Effector memory CD8-positive, alpha-beta T cell (primary cell): ENCODE measurements at regions not wholly inside any gene's neighbourhood (a gene's known extent, or its start where the extent isn't known, plus 50 kb on each side); places are given as distances from the start of the nearest gene placed in this dataset.

Experiments
- ATAC-seq: fragments of 150-1000 bp; cut with Tn5 transposase; replicated peaks from 2 replicates; pipeline ENCODE4 v1.10.0; 2021; ENCODE audit warnings: mild to moderate bottlenecking, moderate library complexity
- DNase-seq, 3 experiments: peaks; one replicate each; pipeline ENCODE4 v3.0.0; 2021
- H3K27ac Mint-ChIP-seq, 2 donors: one replicate each; pipeline ENCODE4 v1.8.0; 2022; ENCODE audit warnings: mild to moderate bottlenecking in 2 of 2, mixed read lengths in 2 of 2, moderate library complexity in 2 of 2
- H3K27me3 Mint-ChIP-seq, 2 donors: one replicate each; pipeline ENCODE4 v1.8.0; 2022; ENCODE audit warnings: mixed read lengths in 2 of 2
- H3K36me3 Mint-ChIP-seq: one replicate; pipeline ENCODE4 v1.8.0; 2022; ENCODE audit warnings: mild to moderate bottlenecking, moderate library complexity, mixed read lengths; ENCODE audit not compliant: insufficient read depth
- H3K4me1 Mint-ChIP-seq, 2 donors: one replicate each; pipeline ENCODE4 v1.8.0; 2022; ENCODE audit warnings: low read depth in 2 of 2, mixed read lengths in 2 of 2
- H3K4me3 Mint-ChIP-seq, 2 donors: one replicate each; pipeline ENCODE4 v1.8.0; 2022; ENCODE audit warnings: mild to moderate bottlenecking in 2 of 2, mixed read lengths in 2 of 2, moderate library complexity in 2 of 2
- H3K9me3 Mint-ChIP-seq, 2 donors: one replicate each; pipeline ENCODE4 v1.8.0; 2022; ENCODE audit warnings: mixed read lengths in 2 of 2

DNA sequence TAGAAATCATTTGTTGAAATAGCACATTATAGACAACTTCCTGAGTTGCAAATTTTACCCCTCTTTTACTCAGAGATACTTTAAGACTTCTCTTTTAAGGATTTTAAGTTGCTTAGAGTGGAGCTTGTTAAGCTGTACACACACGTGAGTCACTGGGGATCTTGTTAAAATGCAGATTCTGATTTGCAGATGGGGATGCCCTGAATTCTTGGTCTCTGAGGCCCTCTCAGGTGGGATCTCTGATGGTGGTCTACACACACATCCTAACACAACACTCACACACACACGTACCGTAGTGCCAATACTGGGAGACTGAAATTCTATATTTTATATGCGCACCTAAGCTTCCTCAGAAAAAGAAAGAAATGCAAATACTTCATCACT, 788.3 kb downstream of the UQCRFS1 start:
- Mint-ChIP-seq H3K27ac (no peak overlapping the region), H3K9me3 (no peaks in the 10 kb centered on the region), H3K4me1 (peaks cover 0 to 3% of the 10 kb centered on the region in 2 donors), H3K27me3 (peaks cover 8 to 9% of the 10 kb centered on the region in 2 donors), H3K4me3 (no peak overlapping the region), H3K36me3 (no peaks in the 10 kb centered on the region)
- DNase-seq (no peak), ATAC-seq (no peak)

- Mint-ChIP-seq H3K27me3 (peaks cover 8 to 9% of the 10 kb centered on the region in 2 donors), H3K36me3 (no peaks in the 10 kb centered on the region), H3K27ac (no peak overlapping the region), H3K9me3 (no peaks in the 10 kb centered on the region), H3K4me3 (no peak overlapping the region), H3K4me1 (peaks cover 0 to 3% of the 10 kb centered on the region in 2 donors)
- ATAC-seq: no peak
- DNase-seq: no peak
Measured at GRCh38 chr19:28424077-28424476, 788.9 kb downstream of the UQCRFS1 start.

DNA sequence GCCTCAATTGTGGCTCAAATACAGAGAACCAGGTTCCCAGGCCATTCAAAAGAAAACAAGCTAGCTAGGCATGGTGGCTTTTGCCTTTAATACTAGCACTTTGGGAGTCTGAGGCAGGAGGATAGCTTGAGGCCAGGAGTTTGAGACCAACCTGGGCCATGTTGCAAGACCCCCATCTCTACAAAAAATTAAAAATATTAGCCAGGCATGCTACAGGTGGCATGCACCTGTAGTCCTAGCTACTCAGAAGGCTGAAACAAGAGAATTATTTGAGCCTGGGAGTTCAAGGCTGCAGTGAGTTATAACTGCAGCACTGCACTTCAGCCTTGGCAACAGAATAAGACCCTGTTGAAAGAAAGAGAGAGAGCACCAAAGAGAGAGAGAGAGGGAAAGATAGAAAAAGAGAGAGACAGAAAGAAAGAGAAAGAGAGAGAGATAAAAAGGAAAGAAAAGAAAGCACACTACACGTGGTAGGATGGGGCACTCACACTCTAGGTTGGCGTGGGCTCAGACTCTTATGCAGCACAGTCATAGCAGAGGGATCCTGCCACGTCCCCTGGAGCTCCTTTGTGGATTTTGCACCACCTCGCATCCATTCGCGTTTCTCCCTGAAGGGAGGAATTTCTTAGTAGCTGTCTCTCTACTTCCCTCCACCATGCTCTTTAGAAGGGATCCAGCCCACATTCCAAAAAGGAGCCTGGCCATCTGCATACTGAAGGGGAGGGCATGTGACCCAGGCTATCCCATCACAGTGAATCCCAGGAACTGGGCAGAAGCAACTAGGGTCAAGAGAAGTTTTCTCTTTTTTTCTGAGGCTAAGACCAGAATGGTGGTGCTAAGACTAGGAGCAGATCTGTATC, 789.9 kb downstream of the UQCRFS1 start:
- no peak overlapping the region for H3K27ac Mint-ChIP-seq
- peaks cover 8 to 9% of the 10 kb centered on the region in 2 donors for H3K27me3 Mint-ChIP-seq
- no peaks in the 10 kb centered on the region for H3K9me3 Mint-ChIP-seq
- H3K4me1 Mint-ChIP-seq: peaks cover 0 to 3% of the 10 kb centered on the region in 2 donors
- DNase-seq: no peak
- no peak overlapping the region for H3K4me3 Mint-ChIP-seq
- ATAC-seq: no peak
- no peaks in the 10 kb centered on the region for H3K36me3 Mint-ChIP-seq

GRCh38 chr19:28422046-28422445, 790.9 kb downstream of the UQCRFS1 start:
- Mint-ChIP-seq H3K36me3 (no peaks in the 10 kb centered on the region), H3K9me3 (no peaks in the 10 kb centered on the region), H3K27me3 (peaks cover 0 to 9% of the 10 kb centered on the region in 2 donors), H3K4me3 (no peak overlapping the region), H3K4me1 (peaks cover 0 to 3% of the 10 kb centered on the region in 2 donors), H3K27ac (no peak overlapping the region)
- DNase-seq (no peak), ATAC-seq (no peak)

DNA sequence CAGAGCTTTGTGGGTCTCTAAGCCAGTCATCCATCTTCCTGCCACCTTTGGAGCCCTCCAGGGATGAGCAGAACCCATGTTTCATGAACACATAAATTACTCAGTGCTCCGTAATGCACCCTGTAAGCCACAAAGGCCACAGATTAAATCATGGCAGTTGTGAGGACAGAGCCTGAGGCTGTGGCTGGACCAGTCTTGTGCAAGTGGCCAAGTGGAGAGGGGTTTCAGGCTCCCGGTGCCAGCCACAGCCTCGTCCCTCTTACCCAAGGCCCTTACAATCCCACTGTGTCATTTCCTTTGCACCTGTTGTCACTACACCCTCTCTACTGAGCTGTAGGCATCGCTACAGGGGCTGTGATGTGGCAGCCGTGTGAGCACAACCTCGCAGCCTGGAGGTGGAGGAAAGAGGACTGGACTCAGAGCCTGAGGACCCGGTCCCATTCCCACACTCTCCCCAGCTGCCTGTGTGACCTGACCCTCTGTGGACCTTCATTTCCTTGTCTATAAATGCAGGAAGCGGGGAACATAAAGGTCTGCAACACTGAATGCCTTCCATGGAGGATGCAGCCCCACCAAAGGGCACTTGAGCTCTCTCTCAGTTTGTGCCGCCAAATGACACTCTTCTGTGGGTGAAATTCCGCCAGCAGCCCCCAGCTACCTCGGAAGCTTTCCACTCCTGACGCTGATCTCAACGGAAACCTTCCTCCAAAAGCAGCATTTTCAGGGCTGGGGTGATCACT, 792.0 kb downstream of the UQCRFS1 start:
- Mint-ChIP-seq H3K36me3 (no peaks in the 10 kb centered on the region), H3K27me3 (peaks cover 0 to 9% of the 10 kb centered on the region in 2 donors), H3K27ac (no peak overlapping the region), H3K9me3 (no peaks in the 10 kb centered on the region), H3K4me1 (peaks cover 0 to 3% of the 10 kb centered on the region in 2 donors), H3K4me3 (no peak overlapping the region)
- no peak for DNase-seq
- no peak for ATAC-seq

- no peaks in the 10 kb centered on the region for H3K9me3 Mint-ChIP-seq
- DNase-seq (no peak), ATAC-seq (no peak)
- H3K27ac Mint-ChIP-seq: no peak overlapping the region
- H3K36me3 Mint-ChIP-seq: no peaks in the 10 kb centered on the region
- H3K27me3 Mint-ChIP-seq: peaks cover 0 to 9% of the 10 kb centered on the region in 2 donors
- H3K4me1 Mint-ChIP-seq: peaks cover 0 to 3% of the 10 kb centered on the region in 2 donors
- no peak overlapping the region for H3K4me3 Mint-ChIP-seq
Measured at GRCh38 chr19:28419312-28419711, 793.6 kb downstream of the UQCRFS1 start.

GRCh38 chr19:28417361-28417760, 795.6 kb downstream of the UQCRFS1 start:
- Mint-ChIP-seq H3K27me3 (peaks cover 0 to 9% of the 10 kb centered on the region in 2 donors), H3K4me3 (no peak overlapping the region), H3K36me3 (no peaks in the 10 kb centered on the region), H3K4me1 (no peaks in the 10 kb centered on the region), H3K27ac (no peak overlapping the region), H3K9me3 (no peaks in the 10 kb centered on the region)
- ATAC-seq: no peak
- no peak for DNase-seq

DNA sequence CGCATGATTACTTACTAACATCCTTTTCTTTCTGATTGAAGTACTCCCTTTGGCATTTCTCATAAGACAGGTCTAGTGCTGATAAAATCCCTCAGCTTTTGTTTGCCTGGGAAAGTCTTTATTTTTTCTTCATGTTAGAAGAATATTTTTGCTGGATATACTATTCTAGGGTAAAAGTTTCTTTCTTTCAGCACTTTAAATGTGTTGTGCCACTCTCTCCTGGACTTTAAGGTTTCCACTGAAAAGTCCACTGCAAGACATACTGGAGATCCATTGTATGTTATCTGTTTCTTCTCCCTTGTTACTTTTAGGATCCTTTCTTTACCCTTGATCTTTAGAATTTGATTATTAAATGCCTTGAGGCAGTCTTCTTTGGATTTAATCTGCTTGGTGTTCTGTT, 796.7 kb downstream of the UQCRFS1 start:
- Mint-ChIP-seq H3K4me1 (no peaks in the 10 kb centered on the region), H3K36me3 (no peaks in the 10 kb centered on the region), H3K9me3 (peaks cover 0 to 9% of the 10 kb centered on the region in 2 donors), H3K4me3 (no peak overlapping the region), H3K27me3 (no peaks in the 10 kb centered on the region), H3K27ac (no peak overlapping the region)
- DNase-seq (no peak), ATAC-seq (no peak)

GRCh38 chr19:28414748-28415147, 798.2 kb downstream of the UQCRFS1 start:
- H3K4me1 Mint-ChIP-seq: no peaks in the 10 kb centered on the region
- ATAC-seq (no peak), DNase-seq (no peak)
- no peaks in the 10 kb centered on the region for H3K36me3 Mint-ChIP-seq
- no peak overlapping the region for H3K4me3 Mint-ChIP-seq
- H3K27me3 Mint-ChIP-seq: no peaks in the 10 kb centered on the region
- H3K9me3 Mint-ChIP-seq: peaks cover 0 to 10% of the 10 kb centered on the region in 2 donors
- no peak overlapping the region for H3K27ac Mint-ChIP-seq

DNA sequence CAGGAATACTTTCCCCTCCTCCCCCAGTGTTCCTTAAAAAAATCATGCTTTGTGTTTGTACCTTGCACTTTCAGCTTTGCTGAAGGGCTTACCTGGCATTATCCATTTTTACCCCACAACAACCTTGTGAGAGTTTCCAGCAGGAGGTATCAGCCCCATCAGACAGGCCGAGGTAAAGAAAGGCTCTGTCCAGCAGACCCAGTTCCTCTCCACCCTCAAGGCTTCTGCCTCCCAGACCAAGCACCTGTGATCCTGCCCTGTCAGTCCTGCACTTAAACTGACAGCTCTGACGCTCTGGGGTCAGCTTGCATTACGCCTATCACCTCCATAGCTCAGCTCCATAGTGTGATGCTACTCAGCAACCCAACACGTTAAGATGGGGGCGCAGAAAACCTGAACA, 803.1 kb downstream of the UQCRFS1 start:
- Mint-ChIP-seq H3K4me1 (peaks cover 0 to 4% of the 10 kb centered on the region in 2 donors), H3K27ac (no peak overlapping the region), H3K36me3 (no peaks in the 10 kb centered on the region), H3K9me3 (peaks cover 0 to 10% of the 10 kb centered on the region in 2 donors), H3K4me3 (no peak overlapping the region), H3K27me3 (peaks cover 0 to 10% of the 10 kb centered on the region in 2 donors)
- ATAC-seq (no peak), DNase-seq (no peak)

DNA sequence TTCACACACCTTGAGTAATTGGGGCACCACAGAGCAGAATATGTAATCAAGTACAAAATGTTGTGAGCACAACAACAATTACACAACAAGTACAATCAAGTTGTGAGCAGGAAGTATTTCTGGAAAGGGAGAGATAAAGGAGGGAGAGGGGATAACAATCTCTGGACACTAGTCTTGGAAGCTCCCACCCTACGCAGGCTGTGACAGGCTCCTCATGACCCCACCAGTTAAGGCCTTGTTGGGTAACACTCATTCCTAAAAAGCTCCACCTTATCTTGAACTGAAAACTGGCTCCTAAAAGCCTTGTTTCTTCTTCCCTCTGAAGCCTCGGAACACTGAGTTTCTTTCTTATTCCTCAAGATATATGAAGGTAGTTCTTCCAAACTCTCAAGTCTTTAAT, 806.0 kb downstream of the UQCRFS1 start:
- Mint-ChIP-seq H3K27me3 (peaks cover 0 to 19% of the 10 kb centered on the region in 2 donors), H3K4me1 (peaks cover 0 to 4% of the 10 kb centered on the region in 2 donors), H3K36me3 (no peaks in the 10 kb centered on the region), H3K4me3 (no peak overlapping the region), H3K27ac (no peak overlapping the region), H3K9me3 (peaks cover 0 to 8% of the 10 kb centered on the region in 2 donors)
- DNase-seq: no peak
- ATAC-seq: no peak

- peaks cover 0 to 4% of the 10 kb centered on the region in 2 donors for H3K4me1 Mint-ChIP-seq
- H3K36me3 Mint-ChIP-seq: no peaks in the 10 kb centered on the region
- H3K4me3 Mint-ChIP-seq: no peak overlapping the region
- no peak overlapping the region for H3K27ac Mint-ChIP-seq
- DNase-seq (no peak), ATAC-seq (no peak)
- no peaks in the 10 kb centered on the region for H3K9me3 Mint-ChIP-seq
- peaks cover 0 to 19% of the 10 kb centered on the region in 2 donors for H3K27me3 Mint-ChIP-seq
Measured at GRCh38 chr19:28405346-28405742, 807.6 kb downstream of the UQCRFS1 start.

GRCh38 chr19:28404472-28404871, 808.5 kb downstream of the UQCRFS1 start:
- peaks cover 0 to 4% of the 10 kb centered on the region in 2 donors for H3K4me1 Mint-ChIP-seq
- ATAC-seq: no peak
- no peak overlapping the region for H3K4me3 Mint-ChIP-seq
- no peak overlapping the region for H3K27ac Mint-ChIP-seq
- H3K27me3 Mint-ChIP-seq: peaks cover 0 to 19% of the 10 kb centered on the region in 2 donors
- no peaks in the 10 kb centered on the region for H3K36me3 Mint-ChIP-seq
- DNase-seq: no peak
- H3K9me3 Mint-ChIP-seq: peaks cover 3 to 4% of the 10 kb centered on the region in 2 donors

- no peak overlapping the region for H3K27ac Mint-ChIP-seq
- DNase-seq (no peak), ATAC-seq (no peak)
- H3K4me1 Mint-ChIP-seq: peaks cover 0 to 4% of the 10 kb centered on the region in 2 donors
- H3K9me3 Mint-ChIP-seq: peaks cover 6 to 8% of the 10 kb centered on the region in 2 donors
- H3K36me3 Mint-ChIP-seq: no peaks in the 10 kb centered on the region
- peaks cover 0 to 19% of the 10 kb centered on the region in 2 donors for H3K27me3 Mint-ChIP-seq
- no peak overlapping the region for H3K4me3 Mint-ChIP-seq
Measured at GRCh38 chr19:28403690-28404089, 809.3 kb downstream of the UQCRFS1 start.
